Common myeloid progenitor, CD34-positive (primary cell): ENCODE measurements at regions not wholly inside any gene's neighbourhood (a gene's known extent, or its start where the extent isn't known, plus 50 kb on each side); places are given as distances from the start of the nearest gene placed in this dataset.

Experiments used
- CTCF ChIA-PET: fragments of 350-600 bp; sonication (Branson Sonifier 250); formaldehyde crosslinking; loops from one replicate; lab custom pipeline; 2021; ENCODE audit warnings: antibody characterized with exemption; lab: Charles Lee
- POLR2A ChIA-PET: fragments of 350-600 bp; sonication (Branson Sonifier 250); formaldehyde crosslinking; loops from one replicate; lab custom pipeline; 2021; ENCODE audit warnings: antibody characterized with exemption; lab: Charles Lee
- DNase-seq, 3 donors: peaks; one replicate each; pipeline versions ENCODE4 v3.0.0 to v3.0.0-alpha.2; 2013
- H3K27ac ChIP-seq, 2 experiments: 1 replicate in 1 of 2; 2 replicates in 1 of 2; pipeline ENCODE4 v1.7.0; 2013; ENCODE audit warnings: inconsistent platforms in 2 of 2, low read length in 2 of 2, mild to moderate bottlenecking in 2 of 2, low read depth in 1 of 2, moderate library complexity in 1 of 2; ENCODE audit not compliant: severe bottlenecking in 2 of 2, insufficient read depth in 1 of 2, poor library complexity in 1 of 2
- H3K27me3 ChIP-seq, 5 experiments: replicated peaks in 2 of 5; 1 replicate in 3 of 5; 2 replicates in 2 of 5; pipeline versions ENCODE4 v1.6.1 to v1.7.0; 2013; ENCODE audit warnings: low read length in 4 of 5, mild to moderate bottlenecking in 2 of 5, moderate library complexity in 2 of 5, inconsistent platforms in 1 of 5; ENCODE audit not compliant: insufficient read depth in 5 of 5, control insufficient read depth in 4 of 5
- H3K36me3 ChIP-seq, 4 experiments: 1 replicate in 2 of 4; 2 replicates in 2 of 4; pipeline versions ENCODE4 v1.6.1 to v1.7.0; 2013; ENCODE audit warnings: low read length in 3 of 4, control low read depth in 1 of 4, mild to moderate bottlenecking in 1 of 4; ENCODE audit not compliant: control insufficient read depth in 4 of 4, insufficient read depth in 4 of 4
- H3K4me1 ChIP-seq, 4 experiments: 1 replicate in 3 of 4; 2 replicates in 1 of 4; pipeline versions ENCODE4 v1.6.1 to v1.7.1; 2013; ENCODE audit warnings: low read length in 3 of 4, mild to moderate bottlenecking in 3 of 4, control low read depth in 1 of 4, inconsistent platforms in 1 of 4, moderate library complexity in 1 of 4; ENCODE audit not compliant: control insufficient read depth in 4 of 4, insufficient read depth in 4 of 4; ENCODE audit errors: control extremely low read depth in 1 of 4
- H3K4me3 ChIP-seq, 7 experiments: 1 replicate in 4 of 7; 2 replicates in 3 of 7; pipeline versions ENCODE4 v1.5.1 to v1.7.0; 2013; ENCODE audit warnings: mild to moderate bottlenecking in 7 of 7, low read length in 6 of 7, moderate library complexity in 6 of 7, inconsistent platforms in 2 of 7, low read depth in 2 of 7, control low read depth in 1 of 7; ENCODE audit not compliant: insufficient read depth in 4 of 7, control insufficient read depth in 1 of 7; ENCODE audit errors: extremely low read depth in 1 of 7
- H3K9me3 ChIP-seq, 5 experiments: 1 replicate in 4 of 5; 2 replicates in 1 of 5; pipeline versions ENCODE4 v1.6.1 to v1.7.1; 2013; ENCODE audit warnings: low read length in 4 of 5, mild to moderate bottlenecking in 2 of 5, inconsistent platforms in 1 of 5, low read depth in 1 of 5, moderate library complexity in 1 of 5; ENCODE audit not compliant: control insufficient read depth in 4 of 5, insufficient read depth in 2 of 5; ENCODE audit errors: control extremely low read depth in 1 of 5
- WGBS: methylation state at CpG from one replicate; pipeline ENCODE4 v1.1.5; 2013; ENCODE audit not compliant: insufficient coverage; 5-methylcytosine and 5-hydroxymethylcytosine counted together

GRCh38 chr3:193929921-193930646 lies 205.9 kb upstream of the HES1 start:
- no peak for DNase-seq
- no peak overlapping the region for H3K27ac ChIP-seq
- H3K27me3 ChIP-seq, result no peaks in the 10 kb centered on the region
- no peaks in the 10 kb centered on the region for H3K4me1 ChIP-seq
- ChIA-PET CTCF (interaction anchor here (1.3 to 1.4 kb wide), 2 partner anchors 10 to 19 kb away, joined by 3 to 7 read pairs; no protein-coding TSS in a partner anchor), POLR2A (no interaction called here)
- no peaks in the 10 kb centered on the region for H3K36me3 ChIP-seq
- WGBS, result 100% methylated on average over 1 of the region's 7 CpGs
- H3K9me3 ChIP-seq, result peaks cover 0 to under 1% (median 0%) of the 10 kb centered on the region in 5 experiments
- H3K4me3 ChIP-seq, result no peak overlapping the region

GRCh38 chr3:193932136-193932535 lies 203.8 kb upstream of the HES1 start:
- ChIA-PET CTCF (interaction anchor here (1.4 kb wide), 1 partner anchor 17 kb away, joined by 5 read pairs; no protein-coding TSS in a partner anchor), POLR2A (interaction anchor here (0.7 kb wide), 1 partner anchor 280 kb away, joined by 3 read pairs; no protein-coding TSS in a partner anchor)
- Histone ChIP-seq H3K9me3 (no peaks in the 10 kb centered on the region), H3K4me3 (no peak overlapping the region), H3K36me3 (no peaks in the 10 kb centered on the region), H3K27ac (no peak overlapping the region), H3K4me1 (no peaks in the 10 kb centered on the region), H3K27me3 (no peaks in the 10 kb centered on the region)
- no peak for DNase-seq
- WGBS, result 100% methylated on average over 2 of the region's 2 CpGs

GRCh38 chr3:193932576-193932975 lies 203.4 kb upstream of the HES1 start:
- POLR2A ChIA-PET, result interaction anchor here (0.5 to 0.7 kb wide), 3 partner anchors 64 to 280 kb away, joined by 3 read pairs; no protein-coding TSS in a partner anchor
- no peaks in the 10 kb centered on the region for H3K4me1 ChIP-seq
- H3K36me3 ChIP-seq, result no peaks in the 10 kb centered on the region
- CTCF ChIA-PET, result interaction anchor here (1.1 to 1.4 kb wide), 3 partner anchors 10 to 18 kb away, joined by 3 to 5 read pairs (median 4); no protein-coding TSS in a partner anchor
- no peaks in the 10 kb centered on the region for H3K27me3 ChIP-seq
- H3K4me3 ChIP-seq, result no peak overlapping the region
- no peaks in the 10 kb centered on the region for H3K9me3 ChIP-seq
- H3K27ac ChIP-seq, result no peak overlapping the region
- DNase-seq, result no peak
- 93% methylated on average over 3 of the region's 4 CpGs for WGBS

- H3K4me1 ChIP-seq, result no peaks in the 10 kb centered on the region
- WGBS, result 100% methylated on average over 1 of the region's 1 CpG
- ChIA-PET CTCF (interaction anchor here (0.5 to 1.3 kb wide), 4 partner anchors 11 to 136 kb away, joined by 3 to 4 read pairs (median 3); no protein-coding TSS in a partner anchor), POLR2A (no interaction called here)
- H3K27me3 ChIP-seq, result no peaks in the 10 kb centered on the region
- no peak overlapping the region for H3K4me3 ChIP-seq
- H3K36me3 ChIP-seq, result no peaks in the 10 kb centered on the region
- H3K27ac ChIP-seq, result no peak overlapping the region
- DNase-seq, result no peak
- no peaks in the 10 kb centered on the region for H3K9me3 ChIP-seq
These were observed 202.5 kb upstream of the HES1 start for GRCh38 chr3:193933451-193933850.

- Histone ChIP-seq H3K36me3 (no peaks in the 10 kb centered on the region), H3K27ac (no peak overlapping the region), H3K4me1 (no peaks in the 10 kb centered on the region), H3K27me3 (no peaks in the 10 kb centered on the region), H3K4me3 (no peak overlapping the region), H3K9me3 (no peaks in the 10 kb centered on the region)
- CTCF ChIA-PET, result no interaction called here
- DNase-seq, result no peak
- POLR2A ChIA-PET, result no interaction called here
- no CpG with 5 or more reads among the region's 1 CpG for WGBS
These were observed 200.0 kb upstream of the HES1 start for GRCh38 chr3:193935916-193936315.

GRCh38 chr3:193938613-193939012 lies 197.3 kb upstream of the HES1 start:
- H3K4me3 ChIP-seq, result no peak overlapping the region
- DNase-seq, result no peak
- no peak overlapping the region for H3K27ac ChIP-seq
- no peaks in the 10 kb centered on the region for H3K27me3 ChIP-seq
- 100% methylated on average over 5 of the region's 6 CpGs for WGBS
- CTCF ChIA-PET, result interaction anchor here (0.7 to 1.1 kb wide), 2 partner anchors 23 kb away, joined by 3 read pairs; no protein-coding TSS in a partner anchor
- no peaks in the 10 kb centered on the region for H3K36me3 ChIP-seq
- no peaks in the 10 kb centered on the region for H3K4me1 ChIP-seq
- POLR2A ChIA-PET, result no interaction called here
- no peaks in the 10 kb centered on the region for H3K9me3 ChIP-seq

- Histone ChIP-seq H3K4me1 (no peaks in the 10 kb centered on the region), H3K36me3 (no peaks in the 10 kb centered on the region), H3K4me3 (no peak overlapping the region), H3K27me3 (peaks cover 0 to 2% (median 0%) of the 10 kb centered on the region in 5 experiments), H3K9me3 (no peaks in the 10 kb centered on the region), H3K27ac (no peak overlapping the region)
- no peak for DNase-seq
- ChIA-PET POLR2A (no interaction called here), CTCF (no interaction called here)
- WGBS, result 100% methylated on average over 1 of the region's 4 CpGs
These were observed 196.4 kb upstream of the HES1 start for GRCh38 chr3:193939527-193939926.
